Glomerular visceral epithelial cell (primary cell): ENCODE measurements at regions not wholly inside any gene's neighbourhood (a gene's known extent, or its start where the extent isn't known, plus 50 kb on each side); places are given as distances from the start of the nearest gene placed in this dataset.

Experiments
- DNase-seq: peaks from one replicate; pipeline ENCODE4 v3.0.0-alpha.2; 2016; ENCODE audit errors: extremely low spot score

- DNase-seq: peak; percentile 79
These were observed 115.8 kb downstream of the ETNK1 start for GRCh38 chr12:22740656-22741355.

GRCh38 chr12:22743700-22744099 is 118.7 kb downstream of the ETNK1 start:
- DNase-seq: no peak

- no peak for DNase-seq
These were observed 119.2 kb downstream of the ETNK1 start for GRCh38 chr12:22744197-22744596.

- no peak for DNase-seq
These were observed 121.7 kb downstream of the ETNK1 start for GRCh38 chr12:22746720-22747119.

- DNase-seq: no peak
These were observed 130.7 kb downstream of the ETNK1 start for GRCh38 chr12:22755629-22756028.

GRCh38 chr12:22759769-22760674 is 135.1 kb downstream of the ETNK1 start:
- no peak for DNase-seq

GRCh38 chr12:22765421-22766130 is 140.6 kb downstream of the ETNK1 start:
- DNase-seq: no peak

- no peak for DNase-seq
These were observed 142.0 kb downstream of the ETNK1 start for GRCh38 chr12:22766911-22767420.

GRCh38 chr12:22781339-22781738 is 156.4 kb downstream of the ETNK1 start:
- DNase-seq: no peak

GRCh38 chr12:22787557-22787956 is 162.6 kb downstream of the ETNK1 start:
- no peak for DNase-seq

GRCh38 chr12:22788913-22789312 is 163.9 kb downstream of the ETNK1 start:
- DNase-seq: no peak

GRCh38 chr12:22792138-22792537 is 167.2 kb downstream of the ETNK1 start:
- DNase-seq: no peak

GRCh38 chr12:22794017-22794416 is 169.0 kb downstream of the ETNK1 start:
- no peak for DNase-seq

- DNase-seq: no peak
These were observed 172.1 kb downstream of the ETNK1 start for GRCh38 chr12:22796941-22797630.

GRCh38 chr12:22797701-22798100 is 172.7 kb downstream of the ETNK1 start:
- DNase-seq: no peak

GRCh38 chr12:22798116-22798515 is 173.1 kb downstream of the ETNK1 start:
- DNase-seq: no peak

- DNase-seq: no peak
These were observed 174.5 kb downstream of the ETNK1 start for GRCh38 chr12:22799503-22799902.

- no peak for DNase-seq
These were observed 175.4 kb downstream of the ETNK1 start for GRCh38 chr12:22800332-22800731.

- DNase-seq: no peak
These were observed 178.1 kb downstream of the ETNK1 start for GRCh38 chr12:22802883-22803630.

- DNase-seq: no peak
These were observed 178.8 kb downstream of the ETNK1 start for GRCh38 chr12:22803725-22804124.

GRCh38 chr12:22808860-22809259 is 183.9 kb downstream of the ETNK1 start:
- DNase-seq: no peak
